Neural progenitor cell (in vitro differentiated cells): ENCODE measurements at regions not wholly inside any gene's neighbourhood (a gene's known extent, or its start where the extent isn't known, plus 50 kb on each side); places are given as distances from the start of the nearest gene placed in this dataset.
"Not testable (repeated sequence)": the region's sequence is repeated elsewhere in the genome, so short reads cannot be mapped to it uniquely, and the experiment has no call there.

Experiments used
- CTCF ChIP-seq: fragments of 200-600 bp; sonication (generic); IDR thresholded peaks from 2 replicates; pipeline ENCODE4 v1.5.1; 2017; ENCODE audit warnings: antibody characterized with exemption, mild to moderate bottlenecking
- EZH2 ChIP-seq: fragments of 200-600 bp; sonication (generic); IDR thresholded peaks from 2 replicates; pipeline ENCODE4 v1.6.1; 2017; ENCODE audit warnings: antibody characterized with exemption, mild to moderate bottlenecking, moderate library complexity

- TF ChIP-seq CTCF, EZH2: not testable (repeated sequence)
Observed at GRCh38 chr5:112590858-112591257, 146.8 kb upstream of the APC start.
